ENCODE measurements at regions not wholly inside any gene's neighbourhood (a gene's known extent, or its start where the extent isn't known, plus 50 kb on each side); places are given as distances from the start of the nearest gene placed in this dataset.
"Not testable (repeated sequence)": the region's sequence is repeated elsewhere in the genome, so short reads cannot be mapped to it uniquely, and the experiment has no call there.

DNA sequence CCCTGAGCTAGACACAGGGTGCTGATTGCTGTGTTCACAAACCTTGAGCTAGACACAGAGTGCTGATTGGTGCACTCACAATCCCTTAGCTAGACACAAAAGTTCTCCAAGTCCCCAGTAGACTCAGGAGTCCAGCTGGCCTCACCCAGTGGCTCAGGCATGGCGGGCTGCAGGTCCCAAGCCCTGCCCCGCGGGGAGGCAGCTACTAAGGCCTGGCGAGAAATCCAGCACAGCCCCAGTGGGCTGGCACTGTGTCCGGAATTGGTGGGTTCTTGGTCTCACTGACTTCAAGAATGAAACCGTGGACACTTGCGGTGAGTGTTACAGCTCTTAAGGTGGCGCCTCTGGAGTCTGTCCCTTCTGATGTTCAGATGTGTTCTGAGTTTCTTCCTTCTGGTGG, 741.2 kb downstream of the SOCS6 start:
- TF ChIP-seq MAX (IDR thresholded peaks at IDR 0.05; ENCODE audit: low read depth, low read length); POLR2A (IDR thresholded peaks at IDR 0.05; ENCODE audit: extremely low read depth, insufficient read length); MYC (IDR thresholded peaks at IDR 0.05; ENCODE audit: low read depth, low read length): not testable (repeated sequence)
- TF ChIP-seq, protein P1, sequence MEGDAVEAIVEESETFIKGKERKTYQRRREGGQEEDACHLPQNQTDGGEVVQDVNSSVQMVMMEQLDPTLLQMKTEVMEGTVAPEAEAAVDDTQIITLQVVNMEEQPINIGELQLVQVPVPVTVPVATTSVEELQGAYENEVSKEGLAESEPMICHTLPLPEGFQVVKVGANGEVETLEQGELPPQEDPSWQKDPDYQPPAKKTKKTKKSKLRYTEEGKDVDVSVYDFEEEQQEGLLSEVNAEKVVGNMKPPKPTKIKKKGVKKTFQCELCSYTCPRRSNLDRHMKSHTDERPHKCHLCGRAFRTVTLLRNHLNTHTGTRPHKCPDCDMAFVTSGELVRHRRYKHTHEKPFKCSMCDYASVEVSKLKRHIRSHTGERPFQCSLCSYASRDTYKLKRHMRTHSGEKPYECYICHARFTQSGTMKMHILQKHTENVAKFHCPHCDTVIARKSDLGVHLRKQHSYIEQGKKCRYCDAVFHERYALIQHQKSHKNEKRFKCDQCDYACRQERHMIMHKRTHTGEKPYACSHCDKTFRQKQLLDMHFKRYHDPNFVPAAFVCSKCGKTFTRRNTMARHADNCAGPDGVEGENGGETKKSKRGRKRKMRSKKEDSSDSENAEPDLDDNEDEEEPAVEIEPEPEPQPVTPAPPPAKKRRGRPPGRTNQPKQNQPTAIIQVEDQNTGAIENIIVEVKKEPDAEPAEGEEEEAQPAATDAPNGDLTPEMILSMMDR (IDR thresholded peaks at IDR 0.05; ENCODE audit: low read depth, low read length): not testable (repeated sequence)

Measured in NB4 (cell line).